NCI-H1417 (cell line): ENCODE measurements at regions not wholly inside any gene's neighbourhood (a gene's known extent, or its start where the extent isn't known, plus 50 kb on each side); places are given as distances from the start of the nearest gene placed in this dataset.

Experiments used
- DNase-seq, 3 experiments: peaks; one replicate each; lab custom pipeline; 2025; lab: John Stamatoyannopoulos, UW

DNA sequence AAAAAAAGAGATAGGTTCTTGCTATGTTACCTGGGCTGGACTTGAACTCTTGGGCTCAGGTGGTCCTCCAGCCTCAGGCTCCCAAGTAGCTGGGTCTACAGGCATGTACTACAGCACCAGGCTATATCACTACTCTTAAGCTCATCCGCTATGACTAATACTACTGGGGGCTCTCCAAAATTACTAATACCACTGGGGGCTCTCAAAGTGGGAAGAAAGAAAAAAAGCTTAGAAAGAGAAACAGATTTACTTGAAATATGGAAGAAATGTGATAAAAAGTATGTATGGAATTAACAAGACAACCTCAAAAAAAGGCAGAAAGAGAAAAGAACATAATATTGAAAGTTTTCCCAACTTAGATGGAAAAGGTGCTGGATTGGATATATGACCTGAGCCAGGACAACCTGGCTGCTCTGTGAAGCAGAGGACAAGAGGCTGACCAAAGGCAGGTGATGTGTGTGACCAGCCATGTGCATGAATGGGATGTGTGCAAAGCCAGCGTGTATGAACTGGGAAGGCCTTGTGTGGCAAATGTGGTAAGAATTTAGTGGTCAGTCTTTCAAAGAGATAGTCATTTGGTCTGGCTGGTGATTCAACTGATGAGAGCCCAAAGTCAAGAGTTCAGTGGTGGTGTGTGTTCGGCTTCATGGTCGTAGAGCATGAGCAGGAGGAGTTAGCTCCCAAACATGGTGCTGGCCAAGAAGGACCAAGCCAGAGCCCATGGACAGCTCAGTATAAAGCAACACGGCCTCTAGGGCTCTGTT lies 232.4 kb upstream of the KLF14 start:
- no peak for DNase-seq

DNA sequence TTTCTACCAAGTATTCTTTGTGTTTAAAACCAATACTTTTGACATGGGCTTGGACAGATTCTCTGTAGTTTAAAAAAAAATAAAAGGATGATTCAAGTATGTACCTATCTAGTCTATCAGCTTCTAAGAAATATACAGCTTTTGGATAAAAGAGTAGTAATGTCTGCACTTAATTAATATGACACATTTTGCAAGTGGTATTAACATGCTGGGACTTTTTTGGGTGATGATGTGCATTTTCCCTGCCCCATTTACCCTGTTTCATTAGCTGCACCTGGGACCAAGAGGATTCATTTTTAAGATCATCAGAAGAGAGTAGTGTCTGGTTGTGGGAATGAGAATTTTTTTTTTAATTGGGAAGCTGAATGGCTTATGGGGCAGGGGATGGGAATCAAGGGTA lies 236.2 kb upstream of the KLF14 start:
- DNase-seq, result no peak

DNA sequence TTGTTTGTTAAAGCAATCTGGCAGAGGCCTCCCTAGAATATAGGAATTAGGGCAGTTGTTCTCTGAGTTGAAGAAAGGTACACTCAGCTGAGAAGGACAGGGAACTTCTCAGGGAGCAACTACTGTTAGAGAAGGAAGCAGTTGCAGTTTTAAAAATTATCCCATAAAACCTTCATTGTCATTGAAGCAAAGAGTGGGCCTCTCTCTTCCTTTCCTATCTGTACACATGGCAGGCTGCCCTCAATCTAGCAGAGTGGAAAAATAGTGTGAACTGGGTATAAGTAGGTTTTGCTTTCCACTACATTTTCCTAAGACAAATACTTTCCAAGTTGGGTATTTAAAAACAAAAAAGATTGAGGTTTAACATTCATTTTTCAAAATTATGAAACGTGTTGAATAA lies 236.7 kb upstream of the KLF14 start:
- no peak for DNase-seq

DNA sequence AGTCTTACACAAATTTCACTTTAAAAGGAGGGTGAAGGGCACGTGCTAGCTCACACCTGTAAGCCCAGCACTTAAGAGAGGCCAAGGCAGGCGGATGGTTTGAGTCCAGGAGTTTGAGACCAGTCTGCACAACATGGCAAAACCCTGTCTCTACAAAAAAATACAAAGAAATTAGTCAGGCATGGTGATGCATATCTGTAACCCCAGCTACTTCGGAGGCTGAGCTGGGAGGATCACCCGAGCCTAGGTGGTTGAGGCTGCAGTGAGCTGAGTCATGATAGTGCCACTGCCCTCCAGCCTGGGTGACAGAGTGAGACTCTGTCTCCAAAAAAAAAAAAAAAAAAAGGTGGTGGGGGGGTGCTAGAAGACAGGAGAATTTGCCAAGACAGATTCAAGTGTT lies 237.3 kb upstream of the KLF14 start:
- DNase-seq, result no peak

DNA sequence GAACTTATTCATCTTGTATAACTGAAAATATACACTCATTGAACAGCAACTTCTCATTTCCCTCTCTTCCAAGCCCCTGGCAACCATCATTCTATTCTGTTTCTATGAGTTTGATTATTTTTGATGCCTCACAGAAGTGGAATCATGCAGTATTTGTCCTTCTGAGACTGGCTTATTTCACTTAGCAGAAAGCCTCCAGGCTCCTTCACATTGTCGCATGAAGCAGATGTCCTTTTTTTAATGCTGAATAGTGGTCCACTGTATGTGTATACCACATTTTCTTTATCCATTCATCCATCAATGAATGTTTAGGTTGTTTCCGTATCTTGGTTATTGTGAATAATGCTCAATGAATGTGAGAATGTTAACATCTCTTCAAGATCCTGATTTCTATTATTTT lies 238.2 kb upstream of the KLF14 start:
- DNase-seq, result no peak

DNA sequence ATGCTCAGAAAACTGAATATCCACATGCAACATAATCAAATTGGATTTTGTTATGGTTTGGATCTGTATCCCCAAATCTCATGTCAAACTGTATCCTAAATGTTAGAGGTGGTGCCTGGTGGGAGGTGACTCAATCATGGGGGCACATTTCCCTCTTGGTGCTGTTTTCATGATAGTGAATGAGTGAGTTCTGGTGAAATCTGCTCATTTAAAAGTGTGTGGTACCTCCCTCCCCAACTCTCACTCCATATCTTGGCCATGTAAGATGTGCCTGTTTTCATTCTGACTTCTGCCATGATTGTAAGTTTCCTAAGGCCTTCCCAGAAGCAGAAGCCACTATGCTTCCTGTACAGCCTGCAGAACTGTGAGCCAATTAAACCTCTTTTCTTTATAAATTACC lies 239.6 kb upstream of the KLF14 start:
- DNase-seq, result no peak

DNA sequence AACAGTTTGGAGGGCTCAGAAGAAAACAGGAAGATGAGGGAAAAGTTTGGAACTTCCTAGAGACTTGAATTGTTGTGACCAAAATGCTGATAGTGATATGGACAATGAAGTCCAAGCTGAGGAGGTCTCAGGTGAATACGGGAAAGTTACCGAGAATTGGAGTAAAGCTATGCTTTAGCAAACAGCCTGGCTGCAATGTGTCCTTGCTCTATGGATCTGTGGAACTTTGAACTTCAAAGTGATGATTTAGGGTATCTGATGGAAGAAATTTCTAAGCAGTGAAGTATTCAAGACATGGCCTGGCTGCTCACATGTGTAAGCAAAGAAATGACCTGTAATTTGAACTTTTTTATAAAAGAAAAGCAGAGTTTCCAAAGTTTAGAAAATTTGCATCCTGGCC lies 240.2 kb upstream of the KLF14 start:
- DNase-seq, result no peak

DNA sequence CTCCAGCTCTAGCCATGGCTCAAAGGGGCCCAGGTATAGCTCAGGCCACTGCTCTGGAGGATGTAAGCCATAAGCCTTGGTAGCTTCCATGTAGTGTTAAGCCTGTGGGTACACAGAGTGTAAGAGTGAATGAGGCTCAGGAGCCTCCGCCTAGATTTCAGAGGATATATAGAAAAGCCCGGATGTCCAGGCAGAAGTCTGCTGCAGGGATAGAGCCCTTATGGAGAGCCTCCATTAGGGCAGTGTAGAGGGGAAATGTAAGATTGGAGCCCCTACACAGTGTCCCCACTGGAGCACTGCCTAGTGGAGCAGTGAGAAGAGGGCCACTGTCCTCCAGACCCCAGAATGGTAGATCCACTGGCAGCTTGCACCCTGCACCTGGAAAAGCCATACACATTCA lies 240.8 kb upstream of the KLF14 start:
- DNase-seq, result no peak

DNA sequence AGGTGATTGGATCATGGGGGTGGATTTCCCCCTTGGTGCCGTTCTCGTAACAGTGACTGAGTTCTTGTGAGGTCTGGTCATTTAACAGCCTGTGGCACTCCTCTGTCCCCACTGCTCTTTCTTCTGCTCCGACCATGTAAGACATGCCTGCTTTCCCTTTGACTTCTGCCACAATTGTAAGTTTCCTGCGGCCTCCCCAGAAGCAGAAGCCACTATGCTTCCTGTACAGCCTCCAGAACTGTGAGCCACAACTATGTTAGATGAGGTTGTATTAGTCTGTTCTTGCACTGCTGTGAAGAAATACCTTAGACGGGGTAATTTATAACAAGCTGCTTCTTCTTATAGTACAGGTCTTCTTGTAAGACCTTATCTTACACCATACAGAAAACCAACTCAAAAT lies 241.7 kb upstream of the KLF14 start:
- no peak for DNase-seq

DNA sequence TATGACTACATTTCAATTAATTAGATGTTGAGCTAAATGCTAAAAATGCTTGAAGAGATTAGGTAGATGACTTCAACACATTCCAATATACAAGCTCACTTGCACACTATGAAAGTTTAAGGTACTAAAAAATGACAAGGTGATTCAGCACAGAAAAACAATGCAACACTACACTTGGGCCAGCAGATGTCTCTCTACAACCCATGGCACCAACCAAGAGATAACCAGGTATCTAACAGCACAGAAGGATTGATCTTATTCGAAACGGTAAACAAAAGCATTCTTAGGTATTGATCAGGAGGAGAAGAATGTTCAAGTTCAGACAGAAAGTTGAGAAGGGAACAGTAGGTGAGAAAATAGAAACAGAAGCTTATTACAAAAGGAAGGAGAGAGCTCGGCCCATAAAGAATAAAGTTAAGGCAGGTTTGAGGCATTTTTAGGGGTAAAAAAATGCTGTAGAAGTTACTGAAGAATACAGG lies 248.2 kb upstream of the KLF14 start:
- peak; percentile 5 to 70 (median 26) for DNase-seq

DNA sequence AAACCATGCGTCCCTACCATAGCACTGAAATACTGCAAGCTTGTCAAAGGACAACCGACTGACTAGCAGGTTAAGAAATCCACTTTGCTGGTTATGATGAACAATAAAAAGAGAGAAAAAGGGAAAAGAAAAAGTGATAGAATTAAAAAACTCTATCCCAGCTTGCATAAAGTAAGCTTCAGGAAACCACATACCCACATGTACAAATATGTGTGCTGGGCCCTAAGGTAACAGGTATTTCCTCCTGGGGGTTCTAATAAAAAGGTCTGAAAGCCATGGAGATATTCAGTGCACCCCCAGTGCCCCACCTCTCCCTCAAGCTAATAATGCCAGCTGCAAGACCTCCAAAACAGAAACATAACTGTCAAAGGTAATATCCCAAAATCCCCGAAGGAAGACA lies 248.6 kb upstream of the KLF14 start:
- no peak for DNase-seq

DNA sequence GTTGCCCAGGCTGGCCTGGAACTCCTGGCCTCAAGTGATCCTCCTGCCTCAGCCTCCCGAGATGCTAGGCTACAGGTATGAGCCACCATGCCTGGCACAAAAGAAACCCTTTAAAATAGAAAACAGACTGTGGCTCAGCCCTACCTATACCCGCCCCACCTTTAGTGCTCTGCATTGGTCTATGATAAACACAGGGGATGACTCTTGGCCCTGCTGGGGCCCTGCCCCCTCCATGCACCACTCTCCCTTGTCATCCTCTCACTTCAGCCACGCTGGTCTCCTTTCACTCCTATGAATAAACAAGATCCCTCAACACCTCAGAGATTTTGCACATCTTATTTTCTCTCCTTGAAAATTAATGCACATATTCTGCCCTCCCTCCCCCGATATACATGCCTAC lies 251.4 kb upstream of the KLF14 start:
- no peak for DNase-seq

DNA sequence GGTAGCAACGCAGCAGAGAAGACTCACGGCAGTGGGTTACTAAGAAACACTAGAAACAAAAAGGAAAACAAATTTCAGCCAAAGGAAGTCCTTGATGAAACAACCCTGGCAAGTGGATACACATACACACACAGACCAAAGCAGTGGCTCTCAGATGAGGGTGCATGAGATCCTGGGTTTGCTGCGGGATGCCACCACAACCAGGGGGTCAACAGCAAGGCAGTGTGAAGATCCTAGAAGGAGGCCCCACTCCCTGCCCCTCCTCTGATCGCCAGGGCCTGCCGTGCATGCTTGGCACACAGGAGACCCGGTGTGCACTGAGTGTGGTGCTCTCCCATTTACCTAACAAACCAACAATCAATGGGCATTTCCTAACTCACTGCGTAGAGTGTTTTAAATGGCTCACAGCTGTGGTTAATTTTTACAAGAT lies 252.3 kb upstream of the KLF14 start:
- no peak for DNase-seq

DNA sequence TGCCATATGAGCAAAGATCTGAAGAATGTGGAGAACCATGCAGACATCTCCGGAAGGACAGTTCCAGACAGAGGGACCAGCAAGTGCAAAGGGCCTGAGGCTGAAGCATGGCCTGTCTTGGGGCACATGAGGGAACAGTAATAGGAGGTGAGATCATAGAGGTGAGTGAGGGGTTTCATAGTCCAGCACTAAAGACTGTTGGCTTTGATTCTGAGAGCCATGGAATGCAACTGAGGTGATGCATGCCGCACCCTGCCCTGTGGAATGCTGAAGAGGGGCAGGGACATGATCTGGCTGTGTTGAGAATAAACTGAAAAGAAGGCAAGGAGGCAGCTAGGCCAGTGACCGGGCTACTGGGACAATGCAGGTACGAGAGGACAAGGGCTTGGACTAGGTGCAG lies 253.1 kb upstream of the KLF14 start:
- no peak for DNase-seq

DNA sequence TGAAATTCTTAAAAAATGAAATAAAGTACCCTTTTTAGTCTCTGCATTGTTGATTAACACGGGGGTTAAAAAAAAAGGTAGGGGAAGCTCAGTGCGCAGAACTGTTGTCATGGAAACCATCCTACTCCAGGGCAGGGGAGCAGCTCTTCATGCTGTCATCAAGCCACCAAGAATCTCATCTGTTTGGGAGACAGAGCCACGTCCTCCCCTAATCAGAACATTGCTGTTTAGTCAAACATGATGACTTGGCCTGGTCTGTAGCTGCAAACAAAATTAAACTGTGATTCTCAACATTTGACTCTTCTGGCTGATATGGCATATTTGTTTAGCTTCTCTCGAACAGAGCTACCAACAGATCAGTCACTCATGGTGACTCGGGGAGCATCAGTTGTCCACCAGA lies 254.4 kb upstream of the KLF14 start:
- DNase-seq, result peak in 2 of 3 experiments; percentile 6 to 49

DNA sequence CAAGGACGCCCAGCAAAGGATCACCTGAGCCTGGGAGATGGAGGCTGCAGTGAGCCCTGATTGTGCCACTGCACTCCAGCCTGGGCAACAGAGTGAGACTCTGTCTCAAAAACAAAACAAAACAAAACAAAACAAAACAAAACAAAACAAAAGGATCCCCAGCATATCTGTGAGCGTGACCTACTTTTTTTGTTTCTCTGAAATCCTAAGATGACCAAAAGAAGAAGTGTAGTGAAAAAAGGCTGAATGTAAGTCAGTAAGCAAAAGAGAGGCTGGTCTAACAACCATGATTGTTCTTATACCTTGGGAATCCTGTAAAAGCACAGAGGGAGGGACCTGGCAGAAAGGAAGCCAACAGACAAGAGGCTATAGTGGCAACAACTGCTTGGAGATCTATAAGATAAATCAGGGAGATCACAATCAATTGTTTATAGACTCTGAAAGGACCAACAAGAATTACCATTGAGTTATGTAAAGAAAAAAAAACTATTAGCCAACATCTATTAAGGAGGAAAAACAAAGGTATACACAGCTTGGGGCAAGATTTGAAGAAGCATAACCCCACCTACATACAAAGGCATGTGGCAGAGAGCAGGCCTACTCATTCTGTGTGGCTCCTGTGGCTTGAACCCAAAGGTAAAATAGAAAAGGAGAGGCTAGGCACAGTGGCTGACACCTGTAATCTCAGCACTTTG lies 255.2 kb upstream of the KLF14 start:
- no peak for DNase-seq

DNA sequence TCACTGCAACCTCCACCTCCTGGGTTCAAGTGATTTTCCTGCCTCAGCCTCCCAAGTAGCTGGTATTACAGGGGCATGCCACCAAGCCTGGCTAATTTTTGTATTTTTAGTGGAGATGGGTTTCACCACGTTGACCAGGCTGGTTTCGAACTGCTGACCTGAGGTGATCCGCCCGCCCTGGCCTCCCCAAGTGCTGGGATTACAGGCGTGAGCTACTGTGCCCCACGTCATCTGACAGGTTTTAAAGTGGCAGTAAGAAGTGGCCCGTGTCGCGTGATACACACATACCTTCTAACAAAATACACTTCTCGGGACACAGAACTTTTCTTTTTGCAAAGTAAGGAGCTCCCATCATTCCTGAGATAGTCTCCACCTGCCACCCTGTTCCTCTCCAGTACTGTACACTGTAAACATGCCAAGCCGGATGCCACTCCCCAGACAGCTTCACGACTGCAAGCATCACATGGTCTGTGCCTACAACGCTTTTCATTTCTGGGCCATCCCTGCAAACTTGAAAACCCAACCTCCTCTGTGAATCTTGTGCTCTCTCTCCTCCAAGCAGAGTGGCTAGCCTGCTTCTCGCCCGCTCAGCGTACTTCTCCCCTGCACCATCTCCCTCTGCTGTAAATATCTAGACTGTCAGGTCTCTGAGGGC lies 256.3 kb upstream of the KLF14 start:
- no peak for DNase-seq

DNA sequence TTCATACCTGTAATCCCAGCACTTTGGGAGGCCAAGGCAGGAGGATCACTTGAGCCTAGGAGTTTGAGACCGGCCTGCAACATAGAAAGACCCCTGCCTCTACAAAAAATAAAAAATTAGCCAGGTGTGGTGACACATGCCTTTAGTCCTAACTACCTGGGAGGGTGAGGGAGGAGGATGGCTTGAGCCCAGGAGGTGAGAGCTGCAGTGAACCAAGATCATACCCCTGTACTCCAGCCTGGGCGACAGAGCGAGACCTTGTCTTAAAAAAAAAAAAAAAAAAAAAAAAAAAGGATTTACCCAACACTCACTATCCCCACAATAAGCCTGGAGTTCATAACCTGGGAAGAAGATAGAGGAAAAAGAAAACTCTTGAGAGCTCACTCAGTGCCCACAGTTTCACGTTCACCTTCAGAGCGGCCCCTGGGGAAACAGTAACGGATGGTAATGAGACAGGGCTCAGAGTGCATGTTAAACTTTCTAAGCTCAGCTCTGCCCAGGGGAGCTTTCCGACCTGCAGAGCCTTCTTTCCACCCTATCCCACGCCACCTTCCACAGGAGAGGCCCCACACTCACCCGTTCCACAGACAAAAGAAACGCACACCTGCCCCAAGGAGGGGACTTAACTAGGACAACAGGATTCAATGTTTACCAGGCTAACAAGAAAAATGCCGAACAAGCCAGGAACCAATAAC lies 259.8 kb upstream of the KLF14 start:
- DNase-seq, result no peak

DNA sequence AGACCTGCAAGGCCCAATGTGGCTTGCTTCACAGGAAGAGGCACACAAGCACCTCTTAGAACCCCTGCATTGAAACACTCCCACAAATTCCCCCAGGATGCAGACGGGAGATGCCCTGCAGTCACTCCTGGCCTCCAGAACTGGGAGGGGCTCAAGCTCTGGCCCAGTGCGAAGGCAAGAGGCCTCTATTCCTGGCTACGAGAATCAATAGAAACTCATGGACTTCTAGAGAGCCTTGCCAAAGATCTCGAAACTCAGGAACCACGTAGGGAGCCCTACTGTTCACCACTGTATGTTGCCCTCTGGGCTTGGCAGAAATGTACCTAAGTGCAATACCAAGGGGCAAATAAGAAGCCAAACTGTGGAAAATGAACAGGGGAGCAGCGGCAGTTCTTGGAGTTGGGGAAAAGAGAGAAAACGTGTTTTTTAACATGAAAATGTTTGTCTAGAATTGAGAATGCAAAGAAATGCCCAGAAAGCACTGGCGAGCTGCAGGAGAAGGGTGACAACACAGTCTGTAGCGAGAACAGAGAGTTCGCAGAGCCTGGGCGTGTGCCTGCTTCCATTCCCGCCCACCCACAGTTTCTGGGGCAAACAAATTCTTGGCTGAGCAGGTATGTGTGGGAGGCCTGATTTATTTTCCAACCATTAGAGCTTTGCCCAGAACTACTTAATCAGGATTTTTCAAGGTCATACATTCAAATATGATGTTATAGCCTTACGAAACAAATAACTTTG lies 260.5 kb upstream of the KLF14 start:
- no peak for DNase-seq

DNA sequence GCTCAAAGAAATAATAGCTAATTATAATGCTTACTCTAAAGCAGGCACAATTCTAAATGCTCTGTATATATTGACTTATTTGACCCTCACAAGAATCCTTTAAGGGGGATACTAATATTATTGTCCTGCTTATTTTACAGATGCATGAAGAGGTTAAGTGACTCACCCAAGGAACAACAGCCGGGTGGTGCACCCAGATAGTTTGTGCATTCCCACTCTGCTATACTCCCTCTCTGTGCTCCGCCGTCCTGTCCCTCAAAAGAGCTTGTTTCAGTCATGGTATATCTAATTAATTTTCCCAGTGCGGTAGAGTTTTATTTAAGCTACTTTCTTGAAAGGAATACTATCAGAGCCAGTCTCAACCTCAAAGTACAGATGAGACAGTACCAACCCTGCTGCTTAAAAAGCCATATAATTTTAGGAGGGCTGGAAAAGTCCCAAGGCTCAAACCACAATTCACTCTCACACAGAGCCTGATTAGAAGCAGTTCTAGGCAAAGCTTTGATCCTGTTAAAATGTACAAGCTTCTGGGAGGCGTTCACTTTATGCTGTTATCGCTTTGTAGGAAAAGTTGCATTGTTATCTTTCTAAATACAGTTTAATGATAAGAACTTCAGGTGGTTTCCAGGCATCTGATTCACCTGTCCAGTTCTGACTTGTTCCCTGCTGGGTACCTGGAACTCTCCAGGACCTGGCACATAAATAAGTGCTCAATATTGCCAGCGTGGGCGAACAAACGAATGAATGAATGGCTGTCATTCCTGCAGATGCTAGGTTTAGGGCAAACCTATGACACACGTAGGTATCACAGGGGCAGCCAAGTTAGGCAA lies 261.5 kb upstream of the KLF14 start:
- DNase-seq, result no peak
